ENCODE measurements at regions not wholly inside any gene's neighbourhood (a gene's known extent, or its start where the extent isn't known, plus 50 kb on each side); places are given as distances from the start of the nearest gene placed in this dataset.

DNA sequence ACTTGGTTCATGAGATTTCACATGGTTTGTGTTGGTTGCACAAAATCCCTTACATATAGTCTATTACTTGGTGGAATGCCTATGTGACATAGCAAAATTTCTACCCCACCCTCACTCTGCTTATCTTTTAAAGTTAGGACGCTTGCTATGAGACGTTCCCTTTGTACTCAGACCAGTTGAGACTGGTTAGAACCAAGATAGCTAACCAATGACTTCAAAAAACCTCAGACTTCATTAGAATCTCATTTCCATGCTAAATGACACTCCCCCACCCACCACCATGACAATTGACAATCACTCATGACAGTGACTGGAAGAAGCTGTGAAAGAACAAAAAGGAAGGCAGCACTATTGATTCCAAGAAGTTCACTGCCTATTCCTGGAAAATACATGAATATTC, 313.6 kb downstream of the ETS1 start:
- TF ChIP-seq EZH2 (IDR thresholded peaks at IDR 0.05; ENCODE audit: borderline replicate concordance, low read depth, low read length, severe bottlenecking) (no peak), MYC (IDR thresholded peaks at IDR 0.05; ENCODE audit: low read depth, low read length) (no peak), POLR2A (IDR thresholded peaks at IDR 0.05; ENCODE audit: low read depth, low read length) (no peak)
- TF ChIP-seq, protein P1, sequence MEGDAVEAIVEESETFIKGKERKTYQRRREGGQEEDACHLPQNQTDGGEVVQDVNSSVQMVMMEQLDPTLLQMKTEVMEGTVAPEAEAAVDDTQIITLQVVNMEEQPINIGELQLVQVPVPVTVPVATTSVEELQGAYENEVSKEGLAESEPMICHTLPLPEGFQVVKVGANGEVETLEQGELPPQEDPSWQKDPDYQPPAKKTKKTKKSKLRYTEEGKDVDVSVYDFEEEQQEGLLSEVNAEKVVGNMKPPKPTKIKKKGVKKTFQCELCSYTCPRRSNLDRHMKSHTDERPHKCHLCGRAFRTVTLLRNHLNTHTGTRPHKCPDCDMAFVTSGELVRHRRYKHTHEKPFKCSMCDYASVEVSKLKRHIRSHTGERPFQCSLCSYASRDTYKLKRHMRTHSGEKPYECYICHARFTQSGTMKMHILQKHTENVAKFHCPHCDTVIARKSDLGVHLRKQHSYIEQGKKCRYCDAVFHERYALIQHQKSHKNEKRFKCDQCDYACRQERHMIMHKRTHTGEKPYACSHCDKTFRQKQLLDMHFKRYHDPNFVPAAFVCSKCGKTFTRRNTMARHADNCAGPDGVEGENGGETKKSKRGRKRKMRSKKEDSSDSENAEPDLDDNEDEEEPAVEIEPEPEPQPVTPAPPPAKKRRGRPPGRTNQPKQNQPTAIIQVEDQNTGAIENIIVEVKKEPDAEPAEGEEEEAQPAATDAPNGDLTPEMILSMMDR (IDR thresholded peaks at IDR 0.05; ENCODE audit: extremely low read depth in 1 of 2, insufficient read depth in 1 of 2, low read depth in 1 of 2, low read length in 2 of 2): no peak

All from endothelial cell of umbilical vein (primary cell).